ENCODE measurements at regions not wholly inside any gene's neighbourhood (a gene's known extent, or its start where the extent isn't known, plus 50 kb on each side); places are given as distances from the start of the nearest gene placed in this dataset.

DNA sequence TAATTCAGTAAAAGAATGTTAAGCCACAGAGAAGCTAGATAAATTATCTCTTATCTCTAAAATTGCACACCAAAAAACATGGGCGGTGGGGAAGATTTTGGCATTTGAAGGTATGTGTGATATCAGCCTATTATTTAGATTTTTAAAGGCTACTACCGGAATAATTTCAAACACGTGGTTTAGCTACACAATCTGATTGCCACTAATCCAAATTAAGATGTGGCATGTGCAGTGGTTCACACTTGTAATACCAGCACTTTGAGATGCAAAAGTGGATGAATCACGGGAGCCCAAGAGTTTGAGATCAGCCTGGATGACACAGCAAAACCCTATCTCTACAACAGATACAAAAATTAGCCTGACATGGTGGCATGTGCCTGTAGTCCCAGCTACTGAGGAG lies 584.5 kb downstream of the HS3ST4 start:
- DNase-seq (ENCODE audit: low spot score) = no peak
- intact Hi-C loops (cut with DNase I) = no loop called here

GRCh38 chr16:26281381-26282110 lies 589.8 kb downstream of the HS3ST4 start:
- intact Hi-C loops (cut with DNase I) = no loop called here
- no peak for DNase-seq (ENCODE audit: low spot score)

DNA sequence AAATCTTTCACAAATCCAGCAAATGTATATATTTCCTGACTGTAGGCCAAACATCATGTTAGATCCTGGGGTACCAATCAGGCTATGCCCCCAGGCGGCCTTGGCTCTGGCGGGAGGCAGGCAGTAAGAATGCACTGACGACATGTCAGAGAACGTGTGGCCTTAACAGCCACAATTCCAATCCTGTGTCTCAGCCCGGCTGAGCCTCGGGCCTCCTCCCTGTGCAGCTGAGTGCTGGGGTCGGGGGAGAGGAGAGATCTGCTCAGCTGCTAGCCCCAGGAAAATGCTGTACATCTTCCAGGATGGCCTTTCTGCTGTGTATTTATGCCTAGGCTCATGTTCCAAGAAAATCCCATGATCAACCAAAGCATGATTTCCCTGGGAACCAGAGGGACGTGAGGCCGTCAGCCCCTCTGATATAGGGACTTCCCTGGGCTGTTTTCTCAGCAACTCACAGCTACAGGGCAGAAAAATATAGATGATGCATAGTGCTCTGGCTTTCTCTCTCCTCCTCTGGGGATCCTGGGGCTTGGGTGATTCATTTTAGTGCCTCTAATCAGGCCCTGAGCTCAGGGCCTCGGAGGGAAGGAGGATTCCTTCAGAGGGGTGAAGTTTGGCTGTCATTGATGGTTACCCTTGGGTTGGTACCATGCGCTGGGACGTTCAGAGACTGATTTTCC lies 604.0 kb downstream of the HS3ST4 start:
- no peak for DNase-seq (ENCODE audit: low spot score)
- intact Hi-C loops (cut with DNase I) = no loop called here

DNA sequence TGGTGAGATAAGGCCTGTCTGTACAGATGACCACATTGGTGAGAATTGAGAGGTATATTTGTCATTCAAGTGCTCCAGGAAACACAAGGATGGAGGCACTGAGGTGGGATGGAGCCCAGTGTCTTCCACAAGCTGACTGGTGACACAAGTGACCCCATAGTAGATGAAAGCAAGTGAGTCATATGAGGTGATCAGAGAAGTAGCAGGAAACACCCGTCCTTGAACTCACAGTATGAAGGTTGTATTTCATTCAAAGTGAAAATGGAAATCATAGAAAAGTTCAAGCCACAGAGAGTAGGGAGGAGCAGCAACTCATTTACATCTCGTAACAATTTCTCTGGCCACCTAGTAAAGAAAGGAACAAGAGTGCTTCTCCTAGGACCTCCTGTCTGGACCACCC lies 609.8 kb downstream of the HS3ST4 start:
- intact Hi-C loops (cut with DNase I) = no loop called here

DNA sequence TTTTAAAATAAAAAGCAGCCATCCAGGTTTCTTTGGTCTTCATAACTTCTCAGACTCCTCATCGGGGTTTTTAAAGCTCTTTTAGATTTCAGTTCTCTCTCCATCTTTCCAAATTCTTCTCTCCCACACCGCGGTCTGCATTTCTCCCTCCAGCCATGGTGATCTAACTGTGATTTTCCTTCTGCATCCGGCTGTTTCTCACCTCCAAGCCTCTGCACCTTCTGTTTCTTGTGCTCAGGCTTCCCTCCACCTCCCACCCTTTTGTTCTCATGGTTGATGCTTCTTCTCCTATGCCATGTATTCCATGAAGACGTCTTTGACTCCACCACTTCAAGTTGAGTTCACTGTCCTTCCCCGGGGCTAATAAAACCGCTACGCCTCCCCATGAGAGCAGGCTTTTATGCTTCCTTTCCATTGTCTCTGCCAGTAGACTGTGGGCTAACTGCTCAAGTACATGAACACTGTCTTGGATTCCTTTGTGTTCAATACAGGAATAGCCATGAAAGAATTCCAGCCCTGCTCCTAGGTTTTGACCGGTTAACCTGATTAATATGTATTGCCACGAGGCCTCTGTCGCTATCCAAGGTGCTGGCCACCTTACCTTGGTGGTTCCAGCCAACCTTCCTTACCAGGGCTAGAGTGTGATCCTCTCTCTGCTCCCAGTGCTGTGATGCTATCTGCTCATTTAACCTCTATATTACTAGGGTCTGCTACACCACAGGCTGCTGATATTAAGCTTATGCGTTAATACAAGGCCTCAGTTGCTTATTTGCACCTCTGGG lies 625.1 kb downstream of the HS3ST4 start:
- DNase-seq (ENCODE audit: low spot score) = no peak
- intact Hi-C loops (cut with DNase I) = no loop called here

More for the DNA sequence above, 609.8 kb downstream of the HS3ST4 start:
- DNase-seq (ENCODE audit: low spot score) = no peak

- intact Hi-C loops (cut with DNase I) = no loop called here
- no peak for DNase-seq (ENCODE audit: low spot score)
Measured at GRCh38 chr16:26317885-26318284, 626.1 kb downstream of the HS3ST4 start.

DNA sequence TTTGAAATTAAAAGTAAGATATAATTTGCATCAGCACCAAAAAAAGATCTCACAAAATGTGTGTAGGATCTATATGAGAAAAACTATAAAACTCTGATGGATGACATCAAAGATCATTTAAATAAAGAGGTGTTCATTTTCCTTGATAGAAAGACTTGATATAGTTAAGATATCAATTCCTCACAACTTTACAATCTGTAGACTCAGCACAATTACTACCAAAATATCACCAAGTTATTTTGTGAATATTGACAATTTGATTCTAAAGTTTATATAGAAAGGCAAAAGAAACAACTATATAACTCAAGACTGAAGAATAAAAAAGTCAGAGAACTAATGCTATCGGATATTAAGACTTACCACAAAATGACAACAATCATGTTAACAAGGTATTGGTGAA lies 638.9 kb downstream of the HS3ST4 start:
- no peak for DNase-seq (ENCODE audit: low spot score)
- intact Hi-C loops (cut with DNase I) = no loop called here

DNA sequence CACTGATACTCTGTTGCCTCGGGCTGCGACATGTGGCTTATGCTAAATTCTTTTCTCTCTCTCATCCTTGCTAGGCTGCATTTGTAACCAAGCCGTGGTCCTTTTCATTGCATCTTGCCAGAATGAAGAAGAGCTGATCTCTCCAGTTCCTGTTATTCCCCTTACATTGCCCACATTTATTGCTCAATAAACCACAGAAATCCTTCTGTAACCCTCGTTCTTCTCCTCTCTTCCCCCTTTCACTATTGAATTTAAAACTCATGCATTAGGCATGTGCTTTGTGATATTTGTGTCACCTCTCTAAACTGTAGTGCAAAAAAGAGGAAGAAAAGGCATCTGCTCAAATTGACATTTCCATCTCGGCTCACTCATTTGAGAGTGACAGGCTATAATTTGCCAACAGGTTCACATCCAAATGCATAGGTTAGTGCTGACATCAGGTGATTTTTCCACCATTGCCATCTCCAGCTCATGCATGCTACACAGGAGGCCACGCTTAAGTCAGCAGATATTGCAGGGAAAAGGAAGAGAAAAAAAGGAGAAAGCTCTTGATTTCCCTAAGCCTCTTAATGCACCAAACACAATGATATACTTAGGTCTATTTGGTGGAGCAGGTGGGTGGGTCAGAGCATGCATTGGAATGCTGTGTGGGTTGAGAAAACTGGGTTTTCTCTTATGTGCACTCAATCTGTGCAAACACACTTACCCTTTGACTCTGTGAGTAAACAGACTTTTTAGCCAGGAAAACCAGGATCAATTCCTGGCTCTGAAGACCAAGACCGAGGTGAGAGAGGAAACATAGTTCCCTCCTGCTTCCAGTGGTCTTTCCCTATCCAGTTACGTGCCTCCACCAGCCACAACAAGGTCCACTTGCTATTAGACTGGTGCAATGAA lies 642.7 kb downstream of the HS3ST4 start:
- DNase-seq (ENCODE audit: low spot score) = no peak
- intact Hi-C loops (cut with DNase I) = no loop called here

DNA sequence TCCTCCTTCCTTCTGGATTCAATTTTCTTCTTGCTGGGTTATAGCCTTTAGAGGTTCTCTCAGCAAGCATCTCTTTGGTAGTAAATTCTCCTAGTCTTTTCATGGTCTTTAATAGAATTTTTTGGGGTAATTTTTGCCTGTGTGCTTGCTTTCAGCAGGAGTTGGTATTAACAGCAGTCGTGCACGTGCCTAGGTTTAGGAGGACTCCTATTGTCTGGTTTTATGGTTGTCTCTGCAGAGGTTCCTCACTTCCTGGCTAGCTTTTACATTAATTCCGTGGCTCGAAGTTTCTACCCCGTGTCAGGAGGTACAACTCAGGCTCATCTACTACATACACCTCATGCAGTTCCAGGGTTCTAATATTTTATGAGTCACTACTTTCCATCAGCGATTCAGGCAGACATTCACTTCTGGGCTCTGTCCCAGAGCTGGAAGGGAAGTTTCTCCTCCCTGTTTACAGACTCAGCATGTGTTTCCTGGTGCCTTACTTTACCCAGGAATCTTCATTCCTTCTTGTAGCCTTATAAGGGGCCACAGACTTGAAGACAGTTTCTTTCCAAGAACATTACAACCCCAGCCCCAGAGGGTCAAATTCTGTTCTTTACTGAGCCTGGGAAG lies 643.6 kb downstream of the HS3ST4 start:
- intact Hi-C loops (cut with DNase I) = no loop called here
- DNase-seq (ENCODE audit: low spot score) = no peak

DNA sequence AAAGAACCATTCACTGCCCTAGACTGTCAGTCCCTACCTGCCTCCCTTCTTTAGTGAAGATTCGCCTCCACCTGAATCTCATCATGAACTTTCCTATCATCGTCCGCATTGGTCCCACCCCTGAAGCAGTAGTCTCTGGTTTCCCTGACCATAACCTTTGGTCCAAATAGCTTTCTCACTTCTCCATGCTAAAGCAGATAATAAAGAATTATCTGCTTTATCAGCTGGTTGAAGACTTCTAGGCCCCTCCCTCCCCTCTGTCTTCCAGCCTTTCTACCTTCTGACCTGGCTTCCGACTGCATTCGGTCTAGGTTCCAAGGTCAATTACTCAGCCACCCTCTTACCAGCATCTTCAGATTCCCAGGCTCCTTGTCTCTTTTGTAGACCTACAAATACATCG lies 650.9 kb downstream of the HS3ST4 start:
- no peak for DNase-seq (ENCODE audit: low spot score)
- intact Hi-C loops (cut with DNase I) = no loop called here

GRCh38 chr16:26344240-26344776 lies 652.5 kb downstream of the HS3ST4 start:
- intact Hi-C loops (cut with DNase I) = no loop called here
- DNase-seq (ENCODE audit: low spot score) = no peak

DNA sequence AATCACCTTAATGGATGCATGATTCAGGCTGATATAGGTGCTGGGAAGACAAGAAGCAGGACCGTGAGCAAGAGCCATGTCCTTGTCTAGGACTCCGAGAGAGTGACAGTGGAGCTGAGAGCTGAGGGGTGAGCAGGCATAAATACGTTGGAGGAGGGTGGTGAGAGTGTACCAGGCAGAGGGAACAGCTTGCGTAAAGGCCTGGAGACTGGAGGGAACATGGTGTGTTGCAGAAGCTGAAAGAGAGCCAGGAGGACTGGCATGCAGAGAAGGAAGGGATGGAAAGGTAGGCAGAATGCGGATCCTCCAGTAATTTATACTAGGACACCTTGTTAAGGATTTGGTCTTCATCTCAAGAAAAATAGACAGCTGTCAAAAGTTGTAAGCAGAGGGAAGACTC lies 653.2 kb downstream of the HS3ST4 start:
- DNase-seq (ENCODE audit: low spot score) = no peak
- intact Hi-C loops (cut with DNase I) = no loop called here

- no peak for DNase-seq (ENCODE audit: low spot score)
- intact Hi-C loops (cut with DNase I) = no loop called here
Measured at GRCh38 chr16:26345966-26346365, 654.2 kb downstream of the HS3ST4 start.

DNA sequence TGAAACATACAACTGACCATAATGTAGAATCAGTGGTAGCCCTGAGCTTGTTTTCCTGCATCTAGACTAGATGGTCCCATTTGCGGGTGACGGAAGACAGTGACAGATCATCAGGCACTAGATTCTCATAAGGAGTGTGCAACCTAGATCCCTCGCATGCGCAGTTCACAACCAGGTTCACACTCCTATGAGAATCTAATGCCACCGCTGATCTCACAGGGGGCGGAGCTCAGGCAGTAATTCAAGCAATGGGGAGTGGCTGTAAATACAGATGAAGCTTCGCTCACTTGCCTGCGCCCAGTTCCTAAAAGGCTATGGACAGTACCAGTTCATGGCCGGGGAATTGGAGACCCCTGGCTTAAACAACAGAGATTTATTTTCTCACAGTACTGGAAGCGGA lies 656.3 kb downstream of the HS3ST4 start:
- intact Hi-C loops (cut with DNase I) = no loop called here
- no peak for DNase-seq (ENCODE audit: low spot score)

- intact Hi-C loops (cut with DNase I) = no loop called here
- no peak for DNase-seq (ENCODE audit: low spot score)
Measured at GRCh38 chr16:26360867-26361266, 669.1 kb downstream of the HS3ST4 start.

DNA sequence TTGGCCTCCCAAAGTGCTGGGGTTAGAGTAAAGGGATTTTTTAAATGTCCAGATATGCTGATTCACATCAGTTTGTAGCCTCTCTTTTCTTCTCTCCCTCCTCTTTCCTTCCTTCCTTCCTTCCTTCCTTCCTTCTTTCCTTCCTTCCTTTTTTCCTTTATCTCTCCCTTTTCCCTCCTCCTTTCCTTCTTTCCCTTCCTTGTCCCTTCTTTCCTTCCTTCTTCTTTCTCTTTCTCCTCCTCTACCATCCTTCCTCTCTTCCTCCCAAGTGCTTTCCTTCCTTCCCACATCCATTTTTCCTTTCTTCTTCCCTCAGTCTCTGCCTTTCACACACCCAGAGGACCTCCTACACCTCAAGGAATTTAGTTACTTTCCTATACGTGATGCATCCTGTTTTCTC lies 671.8 kb downstream of the HS3ST4 start:
- DNase-seq (ENCODE audit: low spot score) = no peak
- intact Hi-C loops (cut with DNase I) = no loop called here

GRCh38 chr16:26365161-26365940 lies 673.6 kb downstream of the HS3ST4 start:
- DNase-seq (ENCODE audit: low spot score) = no peak
- intact Hi-C loops (cut with DNase I) = no loop called here

- intact Hi-C loops (cut with DNase I) = no loop called here
- no peak for DNase-seq (ENCODE audit: low spot score)
Measured at GRCh38 chr16:26371349-26371869, 679.6 kb downstream of the HS3ST4 start.
